ENCODE measurements at regions not wholly inside any gene's neighbourhood (a gene's known extent, or its start where the extent isn't known, plus 50 kb on each side); places are given as distances from the start of the nearest gene placed in this dataset.

DNA sequence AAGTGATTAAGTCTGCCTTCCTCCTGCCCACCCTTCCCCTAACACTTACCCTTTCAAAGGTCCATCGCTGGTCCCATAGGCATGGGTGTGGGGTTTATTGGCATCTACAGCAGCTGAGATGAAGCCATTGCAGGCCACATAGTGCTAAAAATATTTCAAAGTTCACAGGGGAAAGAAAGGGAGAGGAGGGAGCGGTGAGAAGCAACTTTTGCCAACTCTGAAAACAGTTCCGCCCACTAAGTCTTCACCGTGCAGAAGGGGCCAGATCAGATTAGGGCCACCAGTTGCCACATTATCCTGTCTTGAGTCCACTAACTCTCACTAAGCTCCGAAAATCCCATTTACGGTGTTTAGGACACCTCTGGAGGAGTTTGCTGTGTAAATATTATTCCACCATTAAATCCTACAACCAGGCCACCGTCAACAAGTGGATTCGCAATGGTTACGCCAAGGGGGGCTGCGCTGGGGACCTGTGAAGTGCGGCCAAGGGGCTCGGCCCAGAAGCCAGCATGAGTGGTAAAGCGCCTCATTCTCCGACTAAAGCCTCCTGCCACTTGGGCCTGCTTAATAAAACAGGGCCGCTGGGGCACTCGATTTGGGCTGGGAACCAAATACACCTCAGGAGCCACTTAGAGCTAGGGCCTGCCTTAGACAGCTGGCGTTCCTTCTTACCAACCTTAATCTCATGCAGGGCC lies 534.9 kb downstream of the MIAT start:
- TF ChIP-seq, protein P1, sequence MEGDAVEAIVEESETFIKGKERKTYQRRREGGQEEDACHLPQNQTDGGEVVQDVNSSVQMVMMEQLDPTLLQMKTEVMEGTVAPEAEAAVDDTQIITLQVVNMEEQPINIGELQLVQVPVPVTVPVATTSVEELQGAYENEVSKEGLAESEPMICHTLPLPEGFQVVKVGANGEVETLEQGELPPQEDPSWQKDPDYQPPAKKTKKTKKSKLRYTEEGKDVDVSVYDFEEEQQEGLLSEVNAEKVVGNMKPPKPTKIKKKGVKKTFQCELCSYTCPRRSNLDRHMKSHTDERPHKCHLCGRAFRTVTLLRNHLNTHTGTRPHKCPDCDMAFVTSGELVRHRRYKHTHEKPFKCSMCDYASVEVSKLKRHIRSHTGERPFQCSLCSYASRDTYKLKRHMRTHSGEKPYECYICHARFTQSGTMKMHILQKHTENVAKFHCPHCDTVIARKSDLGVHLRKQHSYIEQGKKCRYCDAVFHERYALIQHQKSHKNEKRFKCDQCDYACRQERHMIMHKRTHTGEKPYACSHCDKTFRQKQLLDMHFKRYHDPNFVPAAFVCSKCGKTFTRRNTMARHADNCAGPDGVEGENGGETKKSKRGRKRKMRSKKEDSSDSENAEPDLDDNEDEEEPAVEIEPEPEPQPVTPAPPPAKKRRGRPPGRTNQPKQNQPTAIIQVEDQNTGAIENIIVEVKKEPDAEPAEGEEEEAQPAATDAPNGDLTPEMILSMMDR (IDR thresholded peaks at IDR 0.05): no peak
- TF ChIP-seq POLR2AphosphoS5 (IDR thresholded peaks at IDR 0.05) (no peak), POLR2A (IDR thresholded peaks at IDR 0.05) (no peak), EP300 (IDR thresholded peaks at IDR 0.05) (no peak)

Data from suprapubic skin (tissue), 4 donors.